GM12872 (cell line): ENCODE measurements at regions not wholly inside any gene's neighbourhood (a gene's known extent, or its start where the extent isn't known, plus 50 kb on each side); places are given as distances from the start of the nearest gene placed in this dataset.

ENCODE experiments used
- CTCF ChIP-seq: IDR thresholded peaks from 3 replicates; pipeline ENCODE4 v1.5.1; 2011; ENCODE audit warnings: low read depth, mild to moderate bottlenecking, low read length, moderate library complexity; ENCODE audit not compliant: insufficient read depth

GRCh38 chr1:4851385-4852065 lies 197.1 kb downstream of the AJAP1 start:
- TF ChIP-seq CTCF: no peak

GRCh38 chr1:4848431-4848830 lies 194.0 kb downstream of the AJAP1 start:
- TF ChIP-seq CTCF: no peak

GRCh38 chr1:4847711-4848110 lies 193.3 kb downstream of the AJAP1 start:
- TF ChIP-seq CTCF: no peak
